ENCODE measurements at regions not wholly inside any gene's neighbourhood (a gene's known extent, or its start where the extent isn't known, plus 50 kb on each side); places are given as distances from the start of the nearest gene placed in this dataset.

- no peaks in the 10 kb centered on the region for H3K36me3 ChIP-seq (ENCODE audit: insufficient read depth, low read length)
- no peak for DNase-seq (ENCODE audit: insufficient read length, low spot score, missing footprints)
- no peak for TF ChIP-seq CTCF (IDR thresholded peaks at IDR 0.05; ENCODE audit: extremely low read depth, low read depth, low read length)
- no peaks in the 10 kb centered on the region for H3K9me3 ChIP-seq (ENCODE audit: low read depth, low read length)
- peaks cover 7% of the 10 kb centered on the region for H3K27me3 ChIP-seq (ENCODE audit: insufficient read depth, low read length)
- no peaks in the 10 kb centered on the region for H3K4me1 ChIP-seq (ENCODE audit: insufficient read depth, low read length)
- no peak overlapping the region for H3K27ac ChIP-seq (ENCODE audit: low read depth, low read length)
- H2AFZ ChIP-seq (ENCODE audit: low read length): no peak overlapping the region
- H3K4me2 ChIP-seq (ENCODE audit: insufficient read depth, low read length): no peak overlapping the region
- no peak overlapping the region for H3K4me3 ChIP-seq (ENCODE audit: insufficient read depth, low read length)
- no peaks in the 10 kb centered on the region for H4K20me1 ChIP-seq (ENCODE audit: insufficient read depth, low read length)
- H3K79me2 ChIP-seq (ENCODE audit: insufficient read depth, low read length): no peaks in the 10 kb centered on the region
Observed at GRCh38 chr10:2962194-2962593, 105.2 kb upstream of the PFKP start.

- Histone ChIP-seq H3K4me3 (ENCODE audit: insufficient read depth, low read length) (no peak overlapping the region), H3K79me2 (ENCODE audit: insufficient read depth, low read length) (no peaks in the 10 kb centered on the region), H3K9me3 (ENCODE audit: low read depth, low read length) (no peaks in the 10 kb centered on the region), H2AFZ (ENCODE audit: low read length) (no peak overlapping the region), H3K4me2 (ENCODE audit: insufficient read depth, low read length) (no peak overlapping the region), H3K36me3 (ENCODE audit: insufficient read depth, low read length) (no peaks in the 10 kb centered on the region), H4K20me1 (ENCODE audit: insufficient read depth, low read length) (no peaks in the 10 kb centered on the region), H3K4me1 (ENCODE audit: insufficient read depth, low read length) (no peaks in the 10 kb centered on the region), H3K27ac (ENCODE audit: low read depth, low read length) (no peak overlapping the region), H3K27me3 (ENCODE audit: insufficient read depth, low read length) (peaks cover 3% of the 10 kb centered on the region)
- TF ChIP-seq CTCF (IDR thresholded peaks at IDR 0.05; ENCODE audit: extremely low read depth, low read depth, low read length): no peak
- no peak for DNase-seq (ENCODE audit: insufficient read length, low spot score, missing footprints)
Observed at GRCh38 chr10:2958659-2959058, 108.7 kb upstream of the PFKP start.

- peaks cover 3% of the 10 kb centered on the region for H3K27me3 ChIP-seq (ENCODE audit: insufficient read depth, low read length)
Observed at GRCh38 chr10:2957785-2958184, 109.6 kb upstream of the PFKP start.

GRCh38 chr10:2955064-2955463 lies 112.3 kb upstream of the PFKP start:
- Histone ChIP-seq H3K36me3 (ENCODE audit: insufficient read depth, low read length) (no peaks in the 10 kb centered on the region), H3K27me3 (ENCODE audit: insufficient read depth, low read length) (peaks cover 9% of the 10 kb centered on the region), H3K4me2 (ENCODE audit: insufficient read depth, low read length) (no peak overlapping the region), H3K4me3 (ENCODE audit: insufficient read depth, low read length) (no peak overlapping the region), H3K9me3 (ENCODE audit: low read depth, low read length) (no peaks in the 10 kb centered on the region), H3K4me1 (ENCODE audit: insufficient read depth, low read length) (no peaks in the 10 kb centered on the region), H4K20me1 (ENCODE audit: insufficient read depth, low read length) (no peaks in the 10 kb centered on the region), H3K79me2 (ENCODE audit: insufficient read depth, low read length) (no peaks in the 10 kb centered on the region), H3K27ac (ENCODE audit: low read depth, low read length) (no peak overlapping the region), H2AFZ (ENCODE audit: low read length) (no peak overlapping the region)
- no peak for DNase-seq (ENCODE audit: insufficient read length, low spot score, missing footprints)
- no peak for TF ChIP-seq CTCF (IDR thresholded peaks at IDR 0.05; ENCODE audit: extremely low read depth, low read depth, low read length)

More at GRCh38 chr10:2957785-2958184, 109.6 kb upstream of the PFKP start:
- no peaks in the 10 kb centered on the region for H3K36me3 ChIP-seq (ENCODE audit: insufficient read depth, low read length)
- no peaks in the 10 kb centered on the region for H3K79me2 ChIP-seq (ENCODE audit: insufficient read depth, low read length)
- no peak for DNase-seq (ENCODE audit: insufficient read length, low spot score, missing footprints)
- no peaks in the 10 kb centered on the region for H4K20me1 ChIP-seq (ENCODE audit: insufficient read depth, low read length)
- TF ChIP-seq CTCF (IDR thresholded peaks at IDR 0.05; ENCODE audit: extremely low read depth, low read depth, low read length): no peak
- no peak overlapping the region for H2AFZ ChIP-seq (ENCODE audit: low read length)
- no peaks in the 10 kb centered on the region for H3K9me3 ChIP-seq (ENCODE audit: low read depth, low read length)
- H3K4me3 ChIP-seq (ENCODE audit: insufficient read depth, low read length): no peak overlapping the region
- no peak overlapping the region for H3K27ac ChIP-seq (ENCODE audit: low read depth, low read length)
- H3K4me2 ChIP-seq (ENCODE audit: insufficient read depth, low read length): no peak overlapping the region
- no peaks in the 10 kb centered on the region for H3K4me1 ChIP-seq (ENCODE audit: insufficient read depth, low read length)

Measured in osteoblast (primary cell).